Liver (tissue), 3 donors: ENCODE measurements at regions not wholly inside any gene's neighbourhood (a gene's known extent, or its start where the extent isn't known, plus 50 kb on each side); places are given as distances from the start of the nearest gene placed in this dataset.
"Not testable (repeated sequence)": the region's sequence is repeated elsewhere in the genome, so short reads cannot be mapped to it uniquely, and the experiment has no call there.

ENCODE experiments used
- ATF3 ChIP-seq: IDR thresholded peaks from 2 replicates; pipeline ENCODE4 v1.6.1; 2016; ENCODE audit warnings: antibody characterized with exemption
- CTCF ChIP-seq: fragments of 150-350 bp; IDR thresholded peaks from 2 replicates; pipeline ENCODE4 v1.5.1; 2017; ENCODE audit warnings: improper control_type of control experiment, low read depth, low read length; ENCODE audit not compliant: missing input control
- EGR1 ChIP-seq, 2 donors: IDR thresholded peaks; 2 replicates each; pipeline ENCODE4 v1.6.1; 2016 to 2018; ENCODE audit warnings: antibody characterized with exemption in 2 of 2, low read depth in 2 of 2
- GABPA ChIP-seq, 2 donors: IDR thresholded peaks in 1 of 2; conservative IDR thresholded peaks in 1 of 2; 2 replicates each; pipeline ENCODE4 v1.6.1; 2016; ENCODE audit warnings: antibody characterized with exemption in 2 of 2, mild to moderate bottlenecking in 1 of 2, moderate library complexity in 1 of 2
- HNF4G ChIP-seq: IDR thresholded peaks from 2 replicates; pipeline ENCODE4 v1.6.1; 2016; ENCODE audit warnings: antibody characterized with exemption
- JUND ChIP-seq, 2 donors: IDR thresholded peaks; 2 replicates each; pipeline ENCODE4 v1.6.1; 2016; ENCODE audit warnings: antibody characterized with exemption in 2 of 2
- MAX ChIP-seq: IDR thresholded peaks from 2 replicates; pipeline ENCODE4 v1.6.1; 2016; ENCODE audit warnings: antibody characterized with exemption
- RAD21 ChIP-seq, 2 donors: IDR thresholded peaks; 2 replicates each; pipeline ENCODE4 v1.6.1; 2016; ENCODE audit warnings: antibody characterized with exemption in 2 of 2, mild to moderate bottlenecking in 2 of 2
- REST ChIP-seq: IDR thresholded peaks from 2 replicates; pipeline ENCODE4 v1.6.1; 2016; ENCODE audit warnings: antibody characterized with exemption, mild to moderate bottlenecking
- SP1 ChIP-seq: IDR thresholded peaks from 2 replicates; pipeline ENCODE4 v1.6.1; 2018; ENCODE audit warnings: antibody characterized with exemption, mild to moderate bottlenecking
- TAF1 ChIP-seq: conservative IDR thresholded peaks from 2 replicates; pipeline ENCODE4 v1.6.1; 2016; ENCODE audit warnings: antibody characterized with exemption, mild to moderate bottlenecking
- YY1 ChIP-seq: IDR thresholded peaks from 2 replicates; pipeline ENCODE4 v1.6.1; 2016; ENCODE audit warnings: antibody characterized with exemption, mild to moderate bottlenecking
- ZBTB33 ChIP-seq: IDR thresholded peaks from 2 replicates; pipeline ENCODE4 v1.6.1; 2016; ENCODE audit warnings: antibody characterized with exemption
- donor health status: healthy.
- donor health status: healthy.

- TF ChIP-seq CTCF; GABPA (IDR thresholded peaks at IDR 0.05 in 1 of 2, conservative IDR thresholded peaks at IDR 0.05 in 1 of 2); TAF1; EGR1 (IDR thresholded peaks at IDR 0.05; ENCODE audit: low read depth in 2 of 2); ZBTB33; YY1; JUND (IDR thresholded peaks at IDR 0.05); MAX; ATF3; REST; HNF4G; RAD21 (IDR thresholded peaks at IDR 0.05); SP1: not testable (repeated sequence)
Measured at GRCh38 chr20:55629143-55629542, 376.2 kb downstream of the CBLN4 start.
